ENCODE measurements at regions not wholly inside any gene's neighbourhood (a gene's known extent, or its start where the extent isn't known, plus 50 kb on each side); places are given as distances from the start of the nearest gene placed in this dataset.
"Not testable (repeated sequence)": the region's sequence is repeated elsewhere in the genome, so short reads cannot be mapped to it uniquely, and the experiment has no call there.

- DNase-seq: no peak
These were observed 92.6 kb downstream of the KIF26A start for GRCh38 chr14:104230946-104231345.

GRCh38 chr14:104232070-104232484 is 93.7 kb downstream of the KIF26A start:
- no peak for DNase-seq

GRCh38 chr14:104234007-104234786 is 95.8 kb downstream of the KIF26A start:
- DNase-seq: not testable (repeated sequence)

- no peak for DNase-seq
These were observed 97.3 kb downstream of the KIF26A start for GRCh38 chr14:104235686-104236085.

- DNase-seq: no peak
These were observed 99.5 kb downstream of the KIF26A start for GRCh38 chr14:104237651-104238423.

GRCh38 chr14:104238424-104239184 is 100.2 kb downstream of the KIF26A start:
- no peak for DNase-seq

- DNase-seq: no peak
These were observed 100.9 kb downstream of the KIF26A start for GRCh38 chr14:104239185-104239775.

- DNase-seq: no peak
These were observed 101.5 kb downstream of the KIF26A start for GRCh38 chr14:104239861-104240301.

GRCh38 chr14:104240434-104241157 is 102.2 kb downstream of the KIF26A start:
- no peak for DNase-seq

GRCh38 chr14:104243200-104243599 is 104.8 kb downstream of the KIF26A start:
- no peak for DNase-seq

- DNase-seq: no peak
These were observed 106.0 kb downstream of the KIF26A start for GRCh38 chr14:104244221-104245011.

- DNase-seq: no peak
These were observed 106.7 kb downstream of the KIF26A start for GRCh38 chr14:104245075-104245474.

- no peak for DNase-seq
These were observed 107.3 kb downstream of the KIF26A start for GRCh38 chr14:104245723-104246122.

GRCh38 chr14:104246401-104247335 is 108.3 kb downstream of the KIF26A start:
- DNase-seq: no peak

- DNase-seq: no peak
These were observed 109.2 kb downstream of the KIF26A start for GRCh38 chr14:104247336-104248202.

- no peak for DNase-seq
These were observed 110.0 kb downstream of the KIF26A start for GRCh38 chr14:104248203-104249055.

GRCh38 chr14:104249089-104249488 is 110.7 kb downstream of the KIF26A start:
- DNase-seq: no peak

- DNase-seq: no peak
These were observed 111.3 kb downstream of the KIF26A start for GRCh38 chr14:104249706-104250105.

All from NCI-H2171 treated with DMSO at 0.1 percent for 48 hours (cell line).